Rectal smooth muscle tissue (tissue), 1 donor: ENCODE measurements at regions not wholly inside any gene's neighbourhood (a gene's known extent, or its start where the extent isn't known, plus 50 kb on each side); places are given as distances from the start of the nearest gene placed in this dataset.
"Not testable (repeated sequence)": the region's sequence is repeated elsewhere in the genome, so short reads cannot be mapped to it uniquely, and the experiment has no call there.

Experiments
- H3K27ac ChIP-seq: one replicate; pipeline ENCODE4 v1.7.0; 2013; ENCODE audit warnings: low read depth, low read length, inconsistent platforms
- H3K27me3 ChIP-seq: one replicate; pipeline ENCODE4 v1.7.0; 2013; ENCODE audit warnings: low read length; ENCODE audit not compliant: control insufficient read depth, insufficient read depth
- H3K36me3 ChIP-seq: one replicate; pipeline ENCODE4 v1.7.0; 2013; ENCODE audit warnings: low read length; ENCODE audit not compliant: control insufficient read depth, insufficient read depth
- H3K4me1 ChIP-seq: one replicate; pipeline ENCODE4 v1.7.0; 2013; ENCODE audit warnings: low read length; ENCODE audit not compliant: control insufficient read depth, insufficient read depth
- H3K4me3 ChIP-seq: one replicate; pipeline ENCODE4 v1.7.0; 2013; ENCODE audit warnings: low read length
- H3K9ac ChIP-seq: one replicate; pipeline ENCODE4 v1.7.0; 2013; ENCODE audit warnings: low read length

DNA sequence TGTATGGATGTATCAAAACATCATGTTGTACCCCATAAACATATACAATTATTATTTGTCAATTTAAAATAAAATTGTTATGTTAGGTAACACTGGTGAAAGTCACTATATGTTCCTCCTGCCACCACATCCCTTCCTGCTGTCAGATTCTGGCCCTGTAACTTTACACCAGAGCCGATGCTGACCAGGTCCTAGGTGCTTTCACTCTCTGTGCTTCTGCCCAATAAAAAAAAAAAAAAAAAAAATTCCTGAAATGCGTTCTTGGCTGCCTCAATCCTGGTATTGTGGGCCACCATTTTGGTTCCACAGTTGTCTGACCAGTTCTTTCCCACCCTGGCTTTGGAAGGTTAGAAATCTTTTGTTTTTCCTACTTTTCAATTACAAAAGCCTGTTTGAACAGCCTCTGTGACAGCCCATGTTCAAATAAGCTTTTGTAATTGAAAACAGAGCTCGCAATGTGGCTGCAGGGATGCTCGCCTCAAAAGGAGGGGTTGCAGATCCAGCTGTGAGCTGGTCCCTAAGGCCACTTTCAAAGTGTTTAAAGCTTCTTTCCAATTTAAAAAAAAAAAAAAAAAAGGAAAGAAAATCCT lies 831.0 kb upstream of the EEF2KMT start:
- Histone ChIP-seq H3K27me3 (no peaks in the 10 kb centered on the region), H3K9ac (no peak overlapping the region), H3K4me1 (no peaks in the 10 kb centered on the region), H3K36me3 (no peaks in the 10 kb centered on the region), H3K4me3 (no peak overlapping the region), H3K27ac (no peak overlapping the region)

DNA sequence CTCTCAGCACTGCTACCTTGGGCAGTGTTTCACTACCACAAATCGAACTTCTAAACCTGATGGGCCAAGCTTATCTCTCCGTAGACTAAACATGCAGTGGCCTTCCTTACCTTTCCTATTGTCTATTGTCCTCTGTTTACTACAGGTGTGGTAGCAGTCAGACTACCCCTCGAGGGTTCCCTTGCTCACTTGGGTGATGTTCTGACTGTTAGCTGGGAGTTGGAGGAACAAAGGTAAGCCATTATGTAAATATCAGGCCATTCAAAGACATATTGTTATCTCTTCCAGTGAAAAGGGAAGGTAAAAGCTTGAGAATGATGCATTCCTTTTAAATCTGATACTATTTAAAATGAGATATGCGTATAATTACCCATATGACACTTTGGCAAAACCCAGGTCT lies 828.3 kb upstream of the EEF2KMT start:
- no peaks in the 10 kb centered on the region for H3K4me1 ChIP-seq
- no peak overlapping the region for H3K9ac ChIP-seq
- no peaks in the 10 kb centered on the region for H3K27me3 ChIP-seq
- no peak overlapping the region for H3K4me3 ChIP-seq
- no peak overlapping the region for H3K27ac ChIP-seq
- no peaks in the 10 kb centered on the region for H3K36me3 ChIP-seq

DNA sequence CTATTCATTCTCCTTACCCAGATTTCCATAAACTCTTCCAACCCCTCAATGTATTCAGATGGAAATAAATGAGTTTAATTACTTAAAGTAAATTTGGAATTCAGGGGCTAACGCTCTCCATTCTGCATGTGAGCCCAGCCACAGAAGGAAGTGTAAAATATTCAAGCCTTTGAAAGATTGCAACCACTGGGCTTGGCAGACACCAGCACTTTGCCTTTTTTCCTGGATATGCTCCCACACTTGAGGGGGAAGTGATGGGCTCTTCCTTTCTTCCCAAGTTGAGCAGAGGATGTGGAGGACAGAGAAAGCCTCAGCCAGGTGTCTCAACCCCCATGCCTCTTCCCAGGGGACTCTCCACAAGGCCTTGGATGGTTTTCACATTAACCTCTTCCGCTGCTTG lies 825.1 kb upstream of the EEF2KMT start:
- no peak overlapping the region for H3K9ac ChIP-seq
- H3K36me3 ChIP-seq: no peaks in the 10 kb centered on the region
- H3K27ac ChIP-seq: no peak overlapping the region
- H3K4me1 ChIP-seq: no peaks in the 10 kb centered on the region
- H3K4me3 ChIP-seq: no peak overlapping the region
- H3K27me3 ChIP-seq: no peaks in the 10 kb centered on the region

DNA sequence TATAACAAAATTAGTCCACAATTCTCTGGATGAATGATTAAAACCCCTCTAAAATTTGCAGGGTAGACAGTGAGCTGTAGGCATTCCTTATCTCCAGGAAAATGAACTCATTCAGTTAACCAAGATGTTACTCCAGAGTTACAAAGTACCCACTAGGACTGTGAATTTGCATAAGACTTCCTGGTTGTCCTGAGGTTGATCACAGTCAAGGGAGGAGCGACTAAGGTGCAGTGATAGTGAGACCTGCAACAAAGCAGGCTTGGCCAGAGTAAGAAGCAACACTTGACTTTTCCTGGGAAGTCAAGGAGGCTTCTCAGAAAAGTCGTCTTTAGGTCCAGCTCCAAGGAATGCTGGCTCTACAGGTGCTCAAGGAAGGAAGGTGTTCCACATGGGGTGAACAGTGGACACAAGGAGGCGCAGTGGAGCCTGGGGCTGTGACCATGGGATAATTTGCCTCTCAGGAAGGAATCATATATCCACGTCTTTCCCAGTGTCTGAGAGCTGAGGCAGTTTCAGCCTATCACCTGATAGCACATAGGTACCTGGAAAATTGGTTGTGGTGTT lies 821.1 kb upstream of the EEF2KMT start:
- no peak overlapping the region for H3K9ac ChIP-seq
- no peaks in the 10 kb centered on the region for H3K36me3 ChIP-seq
- H3K27ac ChIP-seq: no peak overlapping the region

DNA sequence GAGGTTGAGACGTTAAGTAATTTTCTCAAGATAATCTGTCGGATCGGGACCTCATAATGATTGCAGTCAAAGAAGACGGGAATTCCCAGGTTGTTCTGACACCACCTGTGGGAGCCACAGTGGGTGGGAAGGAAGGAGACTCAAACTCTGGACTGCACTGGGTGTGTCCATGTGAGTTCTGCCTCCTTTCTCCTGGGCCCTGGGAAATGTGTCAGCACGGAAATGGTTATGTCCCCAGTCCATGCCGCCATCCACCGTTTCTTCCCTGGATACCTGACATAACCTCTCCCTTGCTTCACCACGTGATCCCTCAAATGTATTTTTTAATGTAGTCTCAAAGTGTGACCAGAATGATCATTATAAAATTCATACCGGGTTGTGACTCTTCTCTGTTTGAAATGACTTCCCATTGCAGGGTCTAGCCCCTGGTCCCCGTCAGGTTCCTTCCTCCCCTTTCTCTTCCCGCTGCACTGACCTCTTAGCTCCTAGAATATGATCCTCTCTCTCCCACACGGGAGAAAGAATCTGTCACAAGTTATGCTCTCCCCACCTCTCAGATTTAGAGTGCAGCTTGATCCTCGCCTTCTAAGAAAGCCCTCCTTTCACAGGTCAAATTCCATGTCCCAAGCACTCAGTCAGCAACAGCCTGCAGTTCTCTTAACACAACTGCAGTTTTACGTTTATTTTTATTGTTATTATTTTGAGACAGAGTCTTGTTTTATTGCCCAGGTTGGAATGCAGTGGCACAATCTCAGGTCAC lies 820.0 kb upstream of the EEF2KMT start:
- Histone ChIP-seq H3K4me1 (no peaks in the 10 kb centered on the region), H3K27me3 (no peaks in the 10 kb centered on the region), H3K27ac (no peak overlapping the region)

More for the DNA sequence above, 821.1 kb upstream of the EEF2KMT start:
- H3K4me3 ChIP-seq: no peak overlapping the region
- no peaks in the 10 kb centered on the region for H3K27me3 ChIP-seq
- no peaks in the 10 kb centered on the region for H3K4me1 ChIP-seq

DNA sequence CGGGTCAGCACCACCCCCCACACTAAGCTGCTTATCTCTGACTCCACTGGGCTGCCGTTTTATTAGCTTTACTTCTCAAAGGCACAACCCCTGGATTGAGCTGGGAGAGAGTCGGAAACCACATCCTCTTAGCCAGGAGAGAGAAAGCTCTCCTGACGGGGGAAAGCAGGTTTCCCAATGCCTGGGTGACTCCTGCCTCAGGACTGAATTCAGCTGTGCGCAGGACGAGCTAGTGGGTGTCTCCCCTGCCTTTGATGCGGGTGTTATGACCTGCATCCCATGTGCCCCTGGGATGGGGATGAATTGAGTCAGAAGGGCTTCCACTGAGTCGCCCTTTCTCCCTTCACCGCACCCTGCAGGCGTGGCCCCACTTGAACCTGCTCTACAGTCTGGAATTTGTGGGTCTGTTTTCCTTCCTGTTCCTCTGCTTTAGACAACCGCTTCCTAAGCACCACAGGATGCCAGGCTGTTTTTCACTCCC lies 819.2 kb upstream of the EEF2KMT start:
- no peak overlapping the region for H3K4me3 ChIP-seq
- no peaks in the 10 kb centered on the region for H3K4me1 ChIP-seq
- no peak overlapping the region for H3K9ac ChIP-seq
- no peak overlapping the region for H3K27ac ChIP-seq
- H3K27me3 ChIP-seq: no peaks in the 10 kb centered on the region
- H3K36me3 ChIP-seq: no peaks in the 10 kb centered on the region

More for the DNA sequence above, 820.0 kb upstream of the EEF2KMT start:
- Histone ChIP-seq H3K4me3 (no peak overlapping the region), H3K36me3 (no peaks in the 10 kb centered on the region), H3K9ac (no peak overlapping the region)

DNA sequence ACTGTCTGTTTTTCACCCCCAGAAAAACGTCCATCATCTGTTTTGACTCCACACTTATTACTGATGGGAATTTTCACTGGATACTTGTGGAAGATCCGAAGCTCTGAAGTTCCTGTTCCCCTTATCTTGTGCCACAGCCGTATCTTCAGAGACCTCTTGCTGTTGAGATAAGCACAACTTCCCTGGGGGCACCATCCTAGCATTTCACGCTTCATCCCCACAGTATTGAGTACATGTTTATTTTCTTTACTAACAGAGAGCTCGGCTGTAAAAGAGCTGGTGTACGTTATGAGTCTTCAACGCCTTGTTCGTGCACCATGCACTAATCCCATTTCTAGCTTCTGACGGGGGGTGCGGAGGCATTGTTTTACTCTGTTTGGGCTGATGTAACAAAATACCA lies 813.6 kb upstream of the EEF2KMT start:
- Histone ChIP-seq H3K4me3 (no peak overlapping the region), H3K36me3 (no peaks in the 10 kb centered on the region), H3K27ac (no peak overlapping the region), H3K4me1 (no peaks in the 10 kb centered on the region), H3K9ac (no peak overlapping the region), H3K27me3 (no peaks in the 10 kb centered on the region)

DNA sequence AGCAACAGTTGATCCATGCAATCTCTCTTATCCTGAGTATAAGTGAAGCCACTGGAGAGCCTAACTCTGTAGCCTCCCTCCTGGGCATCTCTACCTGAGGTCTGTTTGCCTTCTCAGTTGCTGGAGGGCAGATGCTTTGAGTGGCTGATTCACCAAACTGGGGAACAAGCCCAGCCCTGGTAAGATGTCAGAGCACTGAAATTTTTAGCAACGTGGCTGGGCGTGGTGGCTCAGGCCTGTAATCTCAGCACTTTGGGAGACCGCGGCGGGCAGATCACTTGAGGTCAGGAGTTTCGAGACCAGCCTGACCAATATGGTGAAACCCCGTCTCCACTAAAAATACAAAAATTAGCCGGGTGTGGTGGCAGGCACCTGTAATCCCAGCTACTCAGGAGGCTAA lies 812.0 kb upstream of the EEF2KMT start:
- H3K9ac ChIP-seq, H3K4me3 ChIP-seq, H3K4me1 ChIP-seq, H3K36me3 ChIP-seq, H3K27me3 ChIP-seq, H3K27ac ChIP-seq: not testable (repeated sequence)

DNA sequence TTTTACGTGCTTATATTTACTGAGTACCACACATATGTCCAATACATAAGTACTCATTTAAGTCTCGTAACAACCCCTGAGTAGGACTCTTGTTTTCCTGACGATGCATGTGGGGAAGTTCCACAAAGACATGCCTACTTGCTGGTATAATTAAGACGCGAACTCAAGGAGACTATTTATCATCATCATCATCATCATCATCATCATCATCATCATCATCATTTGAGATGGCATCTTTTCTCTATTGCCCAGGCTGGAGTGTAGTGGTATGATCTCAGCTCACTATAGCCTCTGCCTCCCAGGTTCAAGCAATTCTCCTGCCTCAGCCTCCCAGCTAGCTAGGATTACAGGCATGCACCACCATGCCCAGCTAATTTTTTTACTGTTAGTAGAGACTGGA lies 809.9 kb upstream of the EEF2KMT start:
- Histone ChIP-seq H3K4me3 (no peak overlapping the region), H3K27me3 (no peaks in the 10 kb centered on the region), H3K4me1 (no peaks in the 10 kb centered on the region), H3K36me3 (no peaks in the 10 kb centered on the region), H3K27ac (no peak overlapping the region), H3K9ac (no peak overlapping the region)

DNA sequence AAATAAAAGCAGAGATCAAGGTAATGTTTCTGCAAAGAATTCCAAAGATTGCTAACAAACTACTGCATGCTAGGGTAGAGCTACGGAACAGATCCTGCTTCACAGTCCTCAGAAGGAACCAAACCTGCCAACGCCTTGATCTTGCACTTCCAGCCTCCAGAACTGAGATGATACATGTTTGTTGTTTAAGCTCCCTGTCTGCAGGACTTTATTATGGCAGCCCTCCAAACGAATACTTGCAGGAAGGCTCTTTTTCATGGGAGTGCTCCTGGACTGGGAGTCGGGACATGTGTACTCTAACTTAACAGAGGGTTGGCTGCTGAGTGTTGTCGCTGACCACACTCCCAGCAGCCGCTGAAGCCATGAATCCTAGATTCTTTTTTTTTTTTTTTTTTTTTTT lies 808.8 kb upstream of the EEF2KMT start:
- Histone ChIP-seq H3K27ac (no peak overlapping the region), H3K27me3 (no peaks in the 10 kb centered on the region), H3K4me1 (no peaks in the 10 kb centered on the region), H3K9ac (no peak overlapping the region), H3K36me3 (no peaks in the 10 kb centered on the region), H3K4me3 (no peak overlapping the region)

DNA sequence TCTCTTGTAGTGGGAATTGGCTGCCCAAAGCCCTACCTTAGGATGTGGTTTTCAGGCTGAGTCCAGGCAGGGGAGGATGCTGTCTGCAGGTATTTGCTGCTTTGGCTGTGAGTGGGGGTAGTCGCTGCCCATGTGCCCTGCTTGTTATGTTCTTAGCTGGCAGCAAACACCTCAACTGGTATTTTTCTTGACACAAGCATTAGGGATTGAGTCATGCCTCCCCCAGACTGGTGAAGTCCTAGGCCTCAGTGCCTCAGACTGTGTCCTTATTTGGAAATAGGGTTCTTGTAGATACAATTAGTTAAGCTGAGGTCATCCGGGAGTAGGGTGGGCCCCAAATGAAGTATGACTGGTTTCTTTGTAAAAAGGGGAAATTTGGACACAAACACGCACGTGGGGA lies 808.3 kb upstream of the EEF2KMT start:
- no peak overlapping the region for H3K27ac ChIP-seq
- H3K27me3 ChIP-seq: no peaks in the 10 kb centered on the region
- H3K4me1 ChIP-seq: no peaks in the 10 kb centered on the region
- H3K36me3 ChIP-seq: no peaks in the 10 kb centered on the region
- no peak overlapping the region for H3K9ac ChIP-seq
- H3K4me3 ChIP-seq: no peak overlapping the region

DNA sequence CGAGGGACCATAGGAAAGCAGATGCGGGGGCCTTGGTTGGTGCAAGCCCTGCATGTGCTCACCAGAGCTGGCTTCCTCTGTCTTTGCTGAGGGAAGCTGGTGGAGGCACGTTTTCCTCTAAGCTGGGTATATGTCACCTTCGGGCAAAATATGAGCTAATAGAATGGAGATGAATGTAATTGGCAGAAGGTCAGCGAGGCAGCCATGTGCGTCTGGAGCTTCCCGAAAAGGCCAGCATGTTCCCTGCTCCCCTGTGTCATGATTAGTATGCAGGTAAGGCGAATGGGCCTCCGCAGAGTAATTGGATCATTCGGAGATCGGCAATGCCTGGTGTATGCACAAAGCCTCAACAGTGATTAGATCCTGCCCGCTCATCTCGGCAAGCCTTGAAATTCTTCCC lies 806.2 kb upstream of the EEF2KMT start:
- H3K36me3 ChIP-seq: no peaks in the 10 kb centered on the region
- no peak overlapping the region for H3K9ac ChIP-seq
- H3K4me1 ChIP-seq: no peaks in the 10 kb centered on the region
- H3K27me3 ChIP-seq: no peaks in the 10 kb centered on the region
- H3K4me3 ChIP-seq: no peak overlapping the region
- no peak overlapping the region for H3K27ac ChIP-seq

DNA sequence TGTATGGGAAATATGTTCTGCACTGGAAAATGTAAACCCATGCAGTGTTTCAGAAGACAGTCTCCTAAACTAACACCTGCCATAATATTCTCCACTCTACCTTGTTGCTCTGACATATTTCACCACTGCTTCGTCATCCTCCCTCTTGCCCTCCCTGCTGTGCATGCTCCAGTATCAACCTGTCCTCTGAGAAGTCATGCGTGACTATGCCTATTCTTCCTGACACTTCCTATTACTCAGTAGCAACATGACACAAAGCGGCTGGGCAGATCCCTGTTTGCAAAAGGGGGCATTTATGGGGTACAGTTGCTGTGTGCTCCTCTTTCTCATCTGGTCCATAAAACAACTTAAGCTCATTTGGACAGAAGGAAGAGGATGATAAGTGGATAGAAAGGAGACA lies 805.6 kb upstream of the EEF2KMT start:
- H3K4me3 ChIP-seq: no peak overlapping the region
- no peaks in the 10 kb centered on the region for H3K4me1 ChIP-seq
- no peaks in the 10 kb centered on the region for H3K27me3 ChIP-seq
- no peak overlapping the region for H3K9ac ChIP-seq
- no peak overlapping the region for H3K27ac ChIP-seq
- no peaks in the 10 kb centered on the region for H3K36me3 ChIP-seq
